ENCODE measurements at regions not wholly inside any gene's neighbourhood (a gene's known extent, or its start where the extent isn't known, plus 50 kb on each side); places are given as distances from the start of the nearest gene placed in this dataset.

GRCh38 chrX:17931855-17932254 lies 70.8 kb upstream of the RAI2 start:
- in situ Hi-C loops (cut with HindIII; ENCODE audit: low sequenced_read_pairs): no loop called here

- in situ Hi-C loops (cut with HindIII; ENCODE audit: low sequenced_read_pairs): no loop called here
Observed at GRCh38 chrX:17930850-17931249, 69.8 kb upstream of the RAI2 start.

GRCh38 chrX:17923546-17923945 lies 62.4 kb upstream of the RAI2 start:
- in situ Hi-C loops (cut with HindIII; ENCODE audit: low sequenced_read_pairs): no loop called here

DNA sequence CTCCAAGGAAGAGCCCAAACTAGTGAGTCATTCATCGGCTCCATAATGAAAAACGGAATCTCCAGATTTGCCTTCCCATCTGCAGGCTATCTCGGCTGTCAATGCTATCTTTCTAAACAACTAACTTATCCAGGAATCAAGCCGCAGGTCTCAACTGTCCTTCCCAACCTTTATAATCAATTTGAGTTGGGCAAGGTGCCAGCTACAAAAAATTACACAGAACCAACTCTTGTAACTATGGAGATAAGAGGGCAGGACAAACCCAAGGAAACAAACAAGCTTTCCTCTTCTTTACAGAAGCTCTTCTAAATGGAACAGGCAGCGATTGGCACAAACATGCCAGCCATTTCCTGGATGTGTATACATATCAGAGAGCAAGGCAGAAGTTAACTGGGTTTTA lies 61.2 kb upstream of the RAI2 start:
- in situ Hi-C loops (cut with HindIII; ENCODE audit: low sequenced_read_pairs): no loop called here

GRCh38 chrX:17919896-17920446 lies 58.9 kb upstream of the RAI2 start:
- in situ Hi-C loops (cut with HindIII; ENCODE audit: low sequenced_read_pairs): no loop called here

- in situ Hi-C loops (cut with HindIII; ENCODE audit: low sequenced_read_pairs): no loop called here
Observed at GRCh38 chrX:17917945-17918577, 57.0 kb upstream of the RAI2 start.

GRCh38 chrX:17913801-17914200 lies 52.7 kb upstream of the RAI2 start:
- in situ Hi-C loops (cut with HindIII; ENCODE audit: low sequenced_read_pairs): no loop called here
